SK-N-SH treated with all-trans-retinoic acid at 6 μM for 48 hours (cell line): ENCODE measurements at regions not wholly inside any gene's neighbourhood (a gene's known extent, or its start where the extent isn't known, plus 50 kb on each side); places are given as distances from the start of the nearest gene placed in this dataset.

Experiments
- ATAC-seq: fragments of 200-7000 bp; cut with Tn5 transposase; 3 replicates; pipeline ENCODE4 v1.9.1; 2020; ENCODE audit warnings: mild to moderate bottlenecking, moderate library complexity
- ARNTL ChIP-seq: fragments of 450-650 bp; formaldehyde crosslinking; IDR thresholded peaks from 2 replicates; pipeline ENCODE4 v1.5.0; 2020; ENCODE audit warnings: low read depth, mild to moderate bottlenecking, moderate library complexity, borderline replicate concordance
- BACH2 ChIP-seq: fragments of 250-450 bp; sonication (Bioruptor Pico); IDR thresholded peaks from 2 replicates; pipeline ENCODE4 v1.9.0; 2021; ENCODE audit warnings: mild to moderate bottlenecking, borderline replicate concordance
- CREB5 ChIP-seq: fragments of 250-450 bp; sonication (Bioruptor Pico); IDR thresholded peaks from 2 replicates; pipeline ENCODE4 v1.5.1; 2020; ENCODE audit warnings: low read depth, mild to moderate bottlenecking, moderate library complexity
- CSDC2 ChIP-seq: fragments of 250-450 bp; sonication (Bioruptor Pico); IDR thresholded peaks from 2 replicates; pipeline ENCODE4 v1.5.0; 2020; ENCODE audit warnings: mild to moderate bottlenecking, moderate library complexity
- CSRNP3 ChIP-seq: fragments of 250-450 bp; sonication (Bioruptor Pico); IDR thresholded peaks from 2 replicates; pipeline ENCODE4 v1.5.1; 2021; ENCODE audit warnings: mild to moderate bottlenecking, moderate library complexity
- ESRRG ChIP-seq: fragments of 250-450 bp; sonication (Bioruptor Pico); IDR thresholded peaks from 2 replicates; pipeline ENCODE4 v1.6.1; 2021; ENCODE audit warnings: mild to moderate bottlenecking
- GLIS3 ChIP-seq: fragments of 250-450 bp; sonication (Bioruptor Pico); IDR thresholded peaks from 2 replicates; pipeline ENCODE4 v1.5.0; 2020; ENCODE audit warnings: mild to moderate bottlenecking, moderate library complexity
- ISL1 ChIP-seq: fragments of 250-450 bp; sonication (Bioruptor Pico); IDR thresholded peaks from 2 replicates; pipeline ENCODE4 v2.1.2; 2022; ENCODE audit warnings: mild to moderate bottlenecking, moderate library complexity
- OSR1 ChIP-seq: fragments of 250-450 bp; sonication (Bioruptor Pico); IDR thresholded peaks from 2 replicates; pipeline ENCODE4 v1.8.0; 2022; ENCODE audit warnings: moderate library complexity, mild to moderate bottlenecking, inconsistent platforms
- PATZ1 ChIP-seq: fragments of 250-450 bp; sonication (Bioruptor Pico); IDR thresholded peaks from 2 replicates; pipeline ENCODE4 v1.8.0; 2020; ENCODE audit warnings: mild to moderate bottlenecking, moderate library complexity, borderline replicate concordance
- POU6F1 ChIP-seq: fragments of 250-450 bp; sonication (Bioruptor Pico); IDR thresholded peaks from 2 replicates; pipeline ENCODE4 v1.8.0; 2021; ENCODE audit warnings: low read depth, mild to moderate bottlenecking, moderate library complexity, borderline replicate concordance
- PPARA ChIP-seq: fragments of 250-450 bp; sonication (Bioruptor Pico); IDR thresholded peaks from 2 replicates; pipeline ENCODE4 v1.5.0; 2020; ENCODE audit warnings: mild to moderate bottlenecking, borderline replicate concordance
- RARB ChIP-seq: fragments of 250-450 bp; sonication (Bioruptor Pico); IDR thresholded peaks from 2 replicates; pipeline ENCODE4 v1.8.0; 2021; ENCODE audit warnings: mild to moderate bottlenecking, moderate library complexity
- SNAI2 ChIP-seq: fragments of 250-450 bp; sonication (Bioruptor Pico); IDR thresholded peaks from 2 replicates; pipeline ENCODE4 v1.5.0; 2020; ENCODE audit warnings: mild to moderate bottlenecking, moderate library complexity
- TOX ChIP-seq: fragments of 250-450 bp; sonication (Bioruptor Pico); IDR thresholded peaks from 2 replicates; pipeline ENCODE4 v1.8.0; 2021; ENCODE audit warnings: mild to moderate bottlenecking, moderate library complexity, borderline replicate concordance
- ZC3H10 ChIP-seq: fragments of 250-450 bp; sonication (Bioruptor Pico); IDR thresholded peaks from 2 replicates; pipeline ENCODE4 v1.5.1; 2021; ENCODE audit warnings: mild to moderate bottlenecking, moderate library complexity
- ZFP3 ChIP-seq: fragments of 250-450 bp; sonication (Bioruptor Pico); IDR thresholded peaks from 2 replicates; pipeline ENCODE4 v1.5.0; 2020; ENCODE audit warnings: mild to moderate bottlenecking, moderate library complexity
- ZNF565 ChIP-seq: fragments of 450-650 bp; formaldehyde crosslinking; conservative IDR thresholded peaks from 2 replicates; pipeline ENCODE4 v1.5.0; 2020; ENCODE audit warnings: low read depth, mild to moderate bottlenecking, moderate library complexity
- ZNF70 ChIP-seq: fragments of 450-650 bp; formaldehyde crosslinking; IDR thresholded peaks from 2 replicates; pipeline ENCODE4 v1.5.0; 2020; ENCODE audit warnings: mild to moderate bottlenecking, moderate library complexity
- ZNF8 ChIP-seq: fragments of 450-650 bp; formaldehyde crosslinking; IDR thresholded peaks from 2 replicates; pipeline ENCODE4 v1.5.0; 2020; ENCODE audit warnings: mild to moderate bottlenecking, moderate library complexity

- ATAC-seq = no peak
- TF ChIP-seq ARNTL (no peak), RARB (CRISPR knock-in tag) (no peak), PPARA (CRISPR knock-in tag) (no peak), CSRNP3 (CRISPR knock-in tag) (no peak), SNAI2 (CRISPR knock-in tag) (no peak), CREB5 (CRISPR knock-in tag) (no peak), ZNF565 (CRISPR knock-in tag) (no peak)
- TF ChIP-seq, all 23 proteins: peak for 0
These were observed 257.3 kb downstream of the GRIN2B start for GRCh38 chr12:13724136-13724535.

GRCh38 chr12:13719986-13720385, 261.4 kb downstream of the GRIN2B start:
- no peak for ATAC-seq
- TF ChIP-seq OSR1 (CRISPR knock-in tag) = no peak

GRCh38 chr12:13718271-13718670, 263.1 kb downstream of the GRIN2B start:
- no peak for ATAC-seq
- TF ChIP-seq ISL1 (CRISPR knock-in tag) (no peak), PATZ1 (CRISPR knock-in tag) (no peak), ZNF70 (CRISPR knock-in tag) (no peak), CSDC2 (CRISPR knock-in tag) (no peak), POU6F1 (CRISPR knock-in tag) (no peak), ZNF565 (CRISPR knock-in tag) (no peak), TOX (no peak)

- no peak for TF ChIP-seq BACH2 (CRISPR knock-in tag)
- TF ChIP-seq ZC3H10 (CRISPR knock-in tag) = no peak
- TF ChIP-seq ESRRG (CRISPR knock-in tag) = no peak
- no peak for TF ChIP-seq CSRNP3 (CRISPR knock-in tag)
- TF ChIP-seq PPARA (CRISPR knock-in tag) = no peak
- TF ChIP-seq ZFP3 (CRISPR knock-in tag) = no peak
- TF ChIP-seq OSR1 (CRISPR knock-in tag) = no peak
- no peak for TF ChIP-seq POU6F1 (CRISPR knock-in tag)
- TF ChIP-seq SNAI2 (CRISPR knock-in tag) = no peak
- no peak for TF ChIP-seq TOX
- TF ChIP-seq ZNF565 (CRISPR knock-in tag) = no peak
- TF ChIP-seq GLIS3 (CRISPR knock-in tag) = no peak
- no peak for TF ChIP-seq PATZ1 (CRISPR knock-in tag)
- TF ChIP-seq ZNF8 (CRISPR knock-in tag) = no peak
- no peak for ATAC-seq
These were observed 265.3 kb downstream of the GRIN2B start for GRCh38 chr12:13716119-13716518.
